ENCODE measurements at regions not wholly inside any gene's neighbourhood (a gene's known extent, or its start where the extent isn't known, plus 50 kb on each side); places are given as distances from the start of the nearest gene placed in this dataset.
A peak's percentile ranks its signal among the peaks of the same experiment; 100 is the strongest.

DNA sequence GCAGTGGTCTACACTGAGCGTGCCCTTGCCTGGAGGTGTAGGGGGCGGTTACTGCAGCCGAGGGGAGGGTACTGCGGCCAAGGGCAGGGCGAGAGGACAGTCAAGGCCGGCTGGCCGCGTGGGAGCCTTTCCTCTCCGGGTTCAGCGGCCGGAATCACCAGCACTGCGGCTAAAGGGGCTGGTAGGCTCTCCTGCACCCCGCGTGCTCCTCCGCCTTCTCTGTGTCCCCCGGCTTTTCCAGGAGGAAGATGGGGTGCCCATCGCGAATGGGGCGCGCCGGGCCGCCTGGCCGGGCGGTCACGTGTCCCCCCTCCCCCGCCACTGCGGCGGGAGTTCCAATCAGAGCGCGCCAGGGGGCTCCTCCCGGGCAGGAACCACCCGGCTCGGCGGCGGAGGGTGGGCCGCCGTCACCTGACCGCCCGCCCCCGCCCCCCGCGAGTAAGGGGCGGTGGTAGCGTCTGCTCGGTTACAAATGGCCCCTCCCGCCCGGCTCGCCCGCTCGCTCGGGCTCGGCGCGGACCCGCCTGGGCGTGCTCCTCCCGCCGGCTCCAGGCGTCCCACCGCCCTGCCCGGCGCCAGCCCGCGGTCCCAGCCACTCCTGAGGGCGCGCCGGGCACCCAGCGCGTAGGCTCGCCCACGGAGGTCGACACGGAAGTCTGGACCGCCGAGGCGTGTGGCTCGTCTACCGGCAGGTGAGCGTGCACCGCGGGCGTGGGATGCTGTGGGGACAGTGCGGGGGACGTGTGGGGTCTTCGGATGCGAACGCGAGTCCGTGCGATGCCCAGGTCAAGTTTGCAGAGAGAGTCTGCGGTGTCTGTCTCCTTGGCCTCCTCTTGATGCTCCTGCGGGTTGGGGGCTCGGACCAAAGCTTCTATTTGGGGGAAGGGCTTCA is 242.6 kb upstream of the TOPAZ1 start:
- TF ChIP-seq, protein P1, sequence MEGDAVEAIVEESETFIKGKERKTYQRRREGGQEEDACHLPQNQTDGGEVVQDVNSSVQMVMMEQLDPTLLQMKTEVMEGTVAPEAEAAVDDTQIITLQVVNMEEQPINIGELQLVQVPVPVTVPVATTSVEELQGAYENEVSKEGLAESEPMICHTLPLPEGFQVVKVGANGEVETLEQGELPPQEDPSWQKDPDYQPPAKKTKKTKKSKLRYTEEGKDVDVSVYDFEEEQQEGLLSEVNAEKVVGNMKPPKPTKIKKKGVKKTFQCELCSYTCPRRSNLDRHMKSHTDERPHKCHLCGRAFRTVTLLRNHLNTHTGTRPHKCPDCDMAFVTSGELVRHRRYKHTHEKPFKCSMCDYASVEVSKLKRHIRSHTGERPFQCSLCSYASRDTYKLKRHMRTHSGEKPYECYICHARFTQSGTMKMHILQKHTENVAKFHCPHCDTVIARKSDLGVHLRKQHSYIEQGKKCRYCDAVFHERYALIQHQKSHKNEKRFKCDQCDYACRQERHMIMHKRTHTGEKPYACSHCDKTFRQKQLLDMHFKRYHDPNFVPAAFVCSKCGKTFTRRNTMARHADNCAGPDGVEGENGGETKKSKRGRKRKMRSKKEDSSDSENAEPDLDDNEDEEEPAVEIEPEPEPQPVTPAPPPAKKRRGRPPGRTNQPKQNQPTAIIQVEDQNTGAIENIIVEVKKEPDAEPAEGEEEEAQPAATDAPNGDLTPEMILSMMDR (conservative IDR thresholded peaks at IDR 0.05; ENCODE audit: control insufficient read depth, insufficient read depth, low read depth, low read length) = no peak
- peak overlapping the region; percentile 92 for H3K4me3 ChIP-seq (ENCODE audit: control insufficient read depth, low read depth, low read length)
- DNase-seq (ENCODE audit: low read depth) = peak; percentile 74

DNA sequence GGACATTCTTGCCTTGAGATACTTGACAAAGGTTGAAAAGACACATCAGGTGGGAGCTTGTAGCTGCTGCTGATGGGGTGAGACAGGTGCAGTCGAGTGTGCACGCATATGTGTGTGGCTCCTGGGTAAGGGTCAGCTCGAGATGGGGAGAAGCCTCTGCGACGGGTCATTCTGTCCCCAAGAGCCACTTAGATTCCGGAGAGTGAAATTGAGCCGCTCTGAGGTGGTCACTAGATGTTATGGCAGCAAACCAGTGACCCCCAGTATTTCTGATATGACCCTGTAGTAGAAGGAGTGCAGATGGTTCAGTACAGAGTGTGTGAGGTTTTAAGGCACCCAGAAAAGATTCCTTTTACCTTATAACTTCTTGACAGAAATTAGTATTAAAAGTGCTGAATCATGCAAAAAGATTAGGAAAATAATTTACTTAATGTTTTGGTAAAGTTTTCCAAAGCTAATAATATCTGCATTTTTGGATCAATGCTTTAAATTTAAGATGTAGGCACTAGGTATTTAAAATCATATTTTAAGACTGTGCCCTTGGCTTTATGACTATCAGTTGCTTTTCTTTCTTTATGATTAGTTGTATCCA is 241.9 kb upstream of the TOPAZ1 start:
- no peak for DNase-seq (ENCODE audit: low read depth)
- TF ChIP-seq, protein P1 (conservative IDR thresholded peaks at IDR 0.05; ENCODE audit: control insufficient read depth, insufficient read depth, low read depth, low read length) = no peak
- peak overlapping the region; percentile 92 for H3K4me3 ChIP-seq (ENCODE audit: control insufficient read depth, low read depth, low read length)

DNA sequence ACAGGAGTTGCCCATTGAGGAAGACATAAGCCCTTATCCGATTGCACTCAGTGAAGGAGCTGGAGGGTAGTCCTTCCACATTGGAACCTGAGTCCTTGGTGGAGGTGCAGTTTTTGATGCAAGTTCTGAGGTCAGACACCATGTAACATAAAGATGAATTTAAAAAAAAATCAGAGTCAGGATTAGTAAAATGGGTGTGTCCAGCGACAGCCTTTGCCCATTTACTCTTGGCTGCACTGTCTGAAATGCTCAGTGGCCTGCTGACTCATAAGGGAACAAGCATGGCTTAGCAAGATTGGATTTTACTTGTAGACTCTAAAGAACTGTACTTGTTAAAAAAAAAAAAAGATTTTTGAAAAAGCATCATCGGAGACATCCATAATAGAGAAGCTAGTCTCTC is 241.1 kb upstream of the TOPAZ1 start:
- TF ChIP-seq, protein P1 (conservative IDR thresholded peaks at IDR 0.05; ENCODE audit: control insufficient read depth, insufficient read depth, low read depth, low read length) = no peak
- DNase-seq (ENCODE audit: low read depth) = peak; percentile 82
- H3K4me3 ChIP-seq (ENCODE audit: control insufficient read depth, low read depth, low read length) = peak overlapping the region; percentile 92

DNA sequence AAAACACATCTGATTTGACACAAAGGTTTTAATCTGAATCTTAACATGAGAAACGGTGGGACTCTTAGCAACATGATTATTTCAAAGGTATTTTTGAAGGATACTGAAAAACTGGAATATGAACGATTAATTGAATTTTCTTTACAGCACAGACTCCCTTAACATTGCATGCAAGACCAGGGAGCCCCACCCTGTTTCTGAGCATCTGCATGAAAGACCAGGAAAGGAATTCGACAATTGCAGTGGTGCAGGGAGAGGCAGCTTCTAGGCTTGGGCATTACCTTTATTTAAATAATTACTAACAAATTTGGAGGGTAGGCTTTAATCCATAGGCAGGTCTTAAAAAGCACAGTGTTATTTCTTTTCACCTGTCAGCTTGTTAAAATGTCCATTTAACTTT is 240.6 kb upstream of the TOPAZ1 start:
- TF ChIP-seq, protein P1 (conservative IDR thresholded peaks at IDR 0.05; ENCODE audit: control insufficient read depth, insufficient read depth, low read depth, low read length) = no peak
- no peak for DNase-seq (ENCODE audit: low read depth)
- peak overlapping the region; percentile 92 for H3K4me3 ChIP-seq (ENCODE audit: control insufficient read depth, low read depth, low read length)

DNA sequence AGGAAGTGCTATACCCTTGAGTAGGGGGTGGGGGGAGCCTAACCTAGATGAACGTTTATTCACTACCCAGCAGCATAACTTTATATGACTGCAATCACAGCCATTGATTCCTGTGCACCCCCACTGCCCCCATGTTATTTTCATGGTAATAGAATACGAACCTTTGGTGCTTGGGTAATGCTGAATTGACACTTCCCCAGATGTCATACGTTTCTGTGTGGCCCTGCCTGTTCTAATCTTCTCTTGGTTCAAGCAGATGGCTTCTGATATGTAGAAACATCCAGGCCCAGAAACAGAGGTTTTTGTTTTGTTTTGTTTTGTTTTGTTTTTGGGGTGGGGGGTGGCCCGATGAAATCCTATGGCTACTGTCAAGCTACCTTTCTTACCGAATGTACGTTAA is 237.9 kb upstream of the TOPAZ1 start:
- DNase-seq (ENCODE audit: low read depth) = no peak
- no peak overlapping the region for H3K4me3 ChIP-seq (ENCODE audit: control insufficient read depth, low read depth, low read length)
- TF ChIP-seq, protein P1 (conservative IDR thresholded peaks at IDR 0.05; ENCODE audit: control insufficient read depth, insufficient read depth, low read depth, low read length) = no peak

DNA sequence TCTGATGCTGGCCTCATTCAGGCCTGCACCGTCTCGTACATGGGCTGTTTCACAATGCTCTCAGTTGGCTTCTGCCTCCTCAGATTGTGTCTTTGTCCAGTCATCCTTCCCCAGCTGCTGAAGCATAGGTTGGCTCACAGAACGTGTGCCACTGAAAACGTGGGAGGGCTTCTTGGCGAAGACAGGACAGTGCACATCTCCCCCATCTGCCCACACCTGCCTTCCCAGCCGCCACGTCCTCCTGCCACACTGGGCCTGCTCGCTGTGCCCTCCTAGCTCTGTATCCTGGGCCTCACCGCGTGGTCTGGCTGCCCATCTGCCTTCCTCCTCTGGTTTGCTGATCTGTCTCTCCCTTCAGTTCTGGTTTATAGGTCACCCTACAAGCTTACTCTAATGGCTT is 230.0 kb upstream of the TOPAZ1 start:
- TF ChIP-seq, protein P1 (conservative IDR thresholded peaks at IDR 0.05; ENCODE audit: control insufficient read depth, insufficient read depth, low read depth, low read length) = no peak
- DNase-seq (ENCODE audit: low read depth) = no peak
- H3K4me3 ChIP-seq (ENCODE audit: control insufficient read depth, low read depth, low read length) = no peak overlapping the region
